ENCODE measurements at regions not wholly inside any gene's neighbourhood (a gene's known extent, or its start where the extent isn't known, plus 50 kb on each side); places are given as distances from the start of the nearest gene placed in this dataset.

DNA sequence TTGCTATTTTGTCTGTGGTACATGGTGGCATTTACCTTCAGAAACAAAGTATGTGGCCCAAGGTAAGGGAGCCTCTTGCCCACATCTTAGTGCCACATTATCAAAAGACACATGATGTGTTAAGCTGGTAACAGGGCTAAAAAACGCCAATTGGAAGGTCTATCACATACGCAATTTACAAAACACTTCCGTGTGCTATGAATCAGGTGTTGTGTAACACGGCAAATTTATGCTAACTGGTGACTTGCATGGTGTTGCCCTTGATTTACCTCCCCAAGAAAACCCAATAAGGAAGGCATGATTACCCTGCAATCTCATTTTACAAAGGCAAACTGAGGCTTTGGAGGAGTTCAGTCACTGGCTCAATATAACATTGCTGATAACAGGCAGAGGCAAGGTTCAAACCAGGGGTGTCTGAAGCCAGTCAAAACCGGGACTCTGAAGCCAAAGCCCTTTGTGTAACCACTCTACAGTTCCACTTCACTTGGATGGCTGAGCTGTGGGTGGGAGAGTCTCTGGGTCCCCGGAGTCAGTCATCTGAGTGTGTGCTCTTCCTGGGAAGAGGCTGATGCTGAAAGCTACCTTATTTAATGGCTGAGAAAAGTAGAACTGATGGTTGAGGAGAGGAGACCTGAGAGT, 103.9 kb upstream of the BCL6 start:
- intact Hi-C loops (cut with DNase I, micrococcal nuclease), result no loop called here
- no peak overlapping the region for H3K4me3 ChIP-seq
- no peaks in the 10 kb centered on the region for H3K36me3 ChIP-seq (ENCODE audit: low read depth)
- ATAC-seq (no peak), DNase-seq (no peak)
- no peaks in the 10 kb centered on the region for H3K4me1 ChIP-seq (ENCODE audit: low read depth)
- no peak for TF ChIP-seq CTCF (IDR thresholded peaks at IDR 0.05)
- no peaks in the 10 kb centered on the region for H3K9me3 ChIP-seq

GRCh38 chr3:187850258-187850921, 105.1 kb upstream of the BCL6 start:
- Histone ChIP-seq H3K4me3 (no peak overlapping the region), H3K4me1 (ENCODE audit: low read depth) (no peaks in the 10 kb centered on the region), H3K36me3 (ENCODE audit: low read depth) (no peaks in the 10 kb centered on the region), H3K9me3 (no peaks in the 10 kb centered on the region)
- DNase-seq (peak in 1 of 3 donors; percentile 19), ATAC-seq (peak; percentile 27)
- TF ChIP-seq CTCF (IDR thresholded peaks at IDR 0.05), result no peak
- intact Hi-C loops (cut with DNase I, micrococcal nuclease), result no loop called here

DNA sequence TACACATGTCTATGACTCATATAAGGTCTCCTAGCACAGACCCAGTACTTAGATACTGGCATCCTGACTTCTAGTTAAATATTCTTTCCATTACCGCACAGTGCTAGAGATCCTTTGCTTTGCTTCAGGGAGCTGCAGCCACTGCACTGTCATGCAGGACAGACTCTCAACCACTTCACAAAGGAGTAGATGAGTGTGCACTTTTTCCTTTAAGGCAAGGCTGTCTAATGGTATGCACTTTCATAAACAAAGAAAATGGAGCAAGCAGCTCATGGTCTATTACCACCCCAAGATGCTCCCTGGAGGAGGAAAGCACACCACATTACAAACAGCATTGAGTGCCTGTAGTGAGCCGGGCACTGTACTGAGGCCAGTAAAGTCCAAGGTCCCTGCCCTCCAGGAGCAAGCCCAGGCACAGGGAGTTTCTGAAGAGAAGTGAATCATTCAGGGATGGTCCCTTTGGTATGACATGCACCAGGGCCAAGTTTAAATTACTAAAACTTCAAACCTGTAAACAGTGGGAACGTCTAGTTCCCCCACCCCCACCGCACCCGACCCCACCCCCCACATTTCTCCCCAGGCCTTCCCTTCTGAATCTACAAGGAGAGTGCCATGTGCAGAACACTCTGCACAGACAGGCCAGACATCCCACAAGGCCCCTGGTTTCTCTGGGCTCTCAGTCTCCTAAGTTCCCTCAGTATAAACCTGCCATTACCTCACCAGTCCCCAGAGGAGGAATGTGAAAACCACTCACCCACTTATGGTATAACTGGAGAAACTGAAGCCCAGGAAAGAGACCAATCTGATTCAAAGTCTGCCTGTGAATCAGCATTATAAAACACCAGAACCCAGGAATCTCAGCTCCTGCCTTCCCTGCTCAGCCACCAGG, 107.8 kb upstream of the BCL6 start:
- ATAC-seq, result peak; percentile 85
- intact Hi-C loops (cut with DNase I, micrococcal nuclease), result no loop called here
- no peak for TF ChIP-seq CTCF (IDR thresholded peaks at IDR 0.05)
- Histone ChIP-seq H3K4me1 (ENCODE audit: low read depth) (no peaks in the 10 kb centered on the region), H3K9me3 (no peaks in the 10 kb centered on the region), H3K36me3 (ENCODE audit: low read depth) (no peaks in the 10 kb centered on the region), H3K4me3 (no peak overlapping the region)
- no peak for DNase-seq

GRCh38 chr3:187855131-187855530, 109.9 kb upstream of the BCL6 start:
- H3K4me3 ChIP-seq, result no peak overlapping the region
- no peak for ATAC-seq
- intact Hi-C loops (cut with DNase I, micrococcal nuclease), result no loop called here
- TF ChIP-seq CTCF (IDR thresholded peaks at IDR 0.05), result no peak
- DNase-seq, result no peak
- H3K9me3 ChIP-seq, result no peaks in the 10 kb centered on the region
- no peaks in the 10 kb centered on the region for H3K36me3 ChIP-seq (ENCODE audit: low read depth)
- no peaks in the 10 kb centered on the region for H3K4me1 ChIP-seq (ENCODE audit: low read depth)

GRCh38 chr3:187856555-187856954, 111.3 kb upstream of the BCL6 start:
- DNase-seq (no peak), ATAC-seq (no peak)
- no peaks in the 10 kb centered on the region for H3K4me1 ChIP-seq (ENCODE audit: low read depth)
- H3K36me3 ChIP-seq (ENCODE audit: low read depth), result no peaks in the 10 kb centered on the region
- H3K9me3 ChIP-seq, result no peaks in the 10 kb centered on the region
- TF ChIP-seq CTCF (IDR thresholded peaks at IDR 0.05), result no peak
- intact Hi-C loops (cut with DNase I, micrococcal nuclease), result no loop called here
- H3K4me3 ChIP-seq, result no peak overlapping the region
